ENCODE measurements at regions not wholly inside any gene's neighbourhood (a gene's known extent, or its start where the extent isn't known, plus 50 kb on each side); places are given as distances from the start of the nearest gene placed in this dataset.

DNA sequence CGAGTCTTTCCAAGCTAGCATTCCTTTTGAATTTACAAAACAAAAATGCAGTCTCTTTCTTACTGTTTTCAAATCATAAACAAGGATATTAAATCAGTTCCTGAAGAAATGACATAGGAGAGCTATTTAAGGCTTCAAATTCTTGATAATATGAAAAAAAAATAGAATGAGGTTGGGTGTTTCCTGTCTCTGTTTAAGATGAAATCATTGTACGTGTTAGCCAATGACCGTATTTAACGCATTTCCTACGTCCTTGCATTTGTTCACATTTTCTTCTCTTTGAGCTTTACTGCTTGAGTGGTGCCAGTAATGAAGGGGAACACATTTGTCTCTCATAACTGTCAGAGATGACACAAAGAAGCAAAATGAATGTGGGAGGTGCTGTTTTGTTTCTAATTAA lies 821.3 kb downstream of the DIAPH3 start (continued):
- TF ChIP-seq, protein P1, sequence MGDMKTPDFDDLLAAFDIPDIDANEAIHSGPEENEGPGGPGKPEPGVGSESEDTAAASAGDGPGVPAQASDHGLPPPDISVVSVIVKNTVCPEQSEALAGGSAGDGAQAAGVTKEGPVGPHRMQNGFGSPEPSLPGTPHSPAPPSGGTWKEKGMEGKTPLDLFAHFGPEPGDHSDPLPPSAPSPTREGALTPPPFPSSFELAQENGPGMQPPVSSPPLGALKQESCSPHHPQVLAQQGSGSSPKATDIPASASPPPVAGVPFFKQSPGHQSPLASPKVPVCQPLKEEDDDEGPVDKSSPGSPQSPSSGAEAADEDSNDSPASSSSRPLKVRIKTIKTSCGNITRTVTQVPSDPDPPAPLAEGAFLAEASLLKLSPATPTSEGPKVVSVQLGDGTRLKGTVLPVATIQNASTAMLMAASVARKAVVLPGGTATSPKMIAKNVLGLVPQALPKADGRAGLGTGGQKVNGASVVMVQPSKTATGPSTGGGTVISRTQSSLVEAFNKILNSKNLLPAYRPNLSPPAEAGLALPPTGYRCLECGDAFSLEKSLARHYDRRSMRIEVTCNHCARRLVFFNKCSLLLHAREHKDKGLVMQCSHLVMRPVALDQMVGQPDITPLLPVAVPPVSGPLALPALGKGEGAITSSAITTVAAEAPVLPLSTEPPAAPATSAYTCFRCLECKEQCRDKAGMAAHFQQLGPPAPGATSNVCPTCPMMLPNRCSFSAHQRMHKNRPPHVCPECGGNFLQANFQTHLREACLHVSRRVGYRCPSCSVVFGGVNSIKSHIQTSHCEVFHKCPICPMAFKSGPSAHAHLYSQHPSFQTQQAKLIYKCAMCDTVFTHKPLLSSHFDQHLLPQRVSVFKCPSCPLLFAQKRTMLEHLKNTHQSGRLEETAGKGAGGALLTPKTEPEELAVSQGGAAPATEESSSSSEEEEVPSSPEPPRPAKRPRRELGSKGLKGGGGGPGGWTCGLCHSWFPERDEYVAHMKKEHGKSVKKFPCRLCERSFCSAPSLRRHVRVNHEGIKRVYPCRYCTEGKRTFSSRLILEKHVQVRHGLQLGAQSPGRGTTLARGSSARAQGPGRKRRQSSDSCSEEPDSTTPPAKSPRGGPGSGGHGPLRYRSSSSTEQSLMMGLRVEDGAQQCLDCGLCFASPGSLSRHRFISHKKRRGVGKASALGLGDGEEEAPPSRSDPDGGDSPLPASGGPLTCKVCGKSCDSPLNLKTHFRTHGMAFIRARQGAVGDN (IDR thresholded peaks at IDR 0.05) = no peak
- no peak for TF ChIP-seq NFYB (IDR thresholded peaks at IDR 0.05; ENCODE audit: insufficient read depth, low read depth, low read length)

DNA sequence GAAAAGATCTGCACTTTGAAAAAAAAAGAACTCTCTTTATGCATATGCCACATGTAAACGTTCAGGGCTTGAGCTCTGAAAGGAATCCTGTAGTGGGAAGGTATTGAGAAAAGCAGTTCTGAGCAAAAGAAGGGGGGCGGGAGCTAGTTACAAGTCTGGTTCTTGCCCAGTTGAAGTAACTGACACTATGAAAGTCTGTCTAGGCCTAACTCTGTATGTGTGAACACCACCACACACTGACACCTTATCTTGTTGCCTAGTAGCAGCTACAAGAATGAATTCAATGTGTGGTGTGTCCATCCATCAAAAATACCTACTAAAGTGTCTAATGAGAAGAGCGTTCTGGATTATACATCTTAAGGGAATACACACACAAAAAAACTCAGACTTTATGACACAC lies 820.6 kb downstream of the DIAPH3 start:
- H3K4me2 ChIP-seq (ENCODE audit: control insufficient read depth, insufficient read depth) = no peak overlapping the region
- no peak overlapping the region for H3K27ac ChIP-seq (ENCODE audit: control insufficient read depth, insufficient read depth)
- intact Hi-C loops (cut with micrococcal nuclease; ENCODE audit: unreplicated experiment) (no loop called here), in situ Hi-C loops (cut with MboI) (no loop called here)
- 19% methylated on average over 3 of the region's 3 CpGs for WGBS (ENCODE audit: insufficient coverage, insufficient replicate concordance, low lambda C conversion rate, missing lambda C conversion rate)
- DNase-seq (ENCODE audit: low read depth, low spot score) (no peak), ATAC-seq (no peak), FAIRE-seq (no peak)
- RAD21 ChIA-PET (ENCODE audit: unreplicated experiment) = interaction anchor here (0.8 kb wide), 1 partner anchor 20 kb away, joined by 3 read pairs; no protein-coding TSS in a partner anchor
- H3K4me3 ChIP-seq = no peak overlapping the region
- no peak overlapping the region for H2AFZ ChIP-seq (ENCODE audit: control insufficient read depth, low read depth, low read length)
- POLR2A ChIA-PET = no interaction called here
- H3K9ac ChIP-seq (ENCODE audit: control insufficient read depth, insufficient read depth, low read length) = no peak overlapping the region
- H3K4me1 ChIP-seq (ENCODE audit: control insufficient read depth, insufficient read depth, low read length) = no peaks in the 10 kb centered on the region
- no peaks in the 10 kb centered on the region for H4K20me1 ChIP-seq (ENCODE audit: control insufficient read depth, insufficient read depth)
- H3K9me3 ChIP-seq (replicated peaks; ENCODE audit: control insufficient read depth, insufficient read depth, low read length) = no peaks in the 10 kb centered on the region
- no peaks in the 10 kb centered on the region for H3K36me3 ChIP-seq (ENCODE audit: control insufficient read depth in 2 of 2, insufficient read depth in 2 of 2, low read length in 1 of 2)
- SMC1A ChIA-PET (ENCODE audit: uncharacterized antibody, unreplicated experiment) = interaction anchor here (0.7 to 1.3 kb wide), 2 partner anchors 21 to 920 kb away, joined by 3 read pairs; no protein-coding TSS in a partner anchor
- no peaks in the 10 kb centered on the region for H3K79me2 ChIP-seq (ENCODE audit: control insufficient read depth, insufficient read depth, low read length)
- BruUV-seq (replicated peaks) = no TSS peak
- CTCF ChIA-PET = no interaction called here
- H3K27me3 ChIP-seq (replicated peaks in 1 of 2; ENCODE audit: control insufficient read depth in 2 of 2, insufficient read depth in 2 of 2, low read length in 1 of 2) = no peaks in the 10 kb centered on the region
- no peak for TF ChIP-seq ATF7 (IDR thresholded peaks at IDR 0.05; ENCODE audit: low read depth)
- TF ChIP-seq, protein P2, sequence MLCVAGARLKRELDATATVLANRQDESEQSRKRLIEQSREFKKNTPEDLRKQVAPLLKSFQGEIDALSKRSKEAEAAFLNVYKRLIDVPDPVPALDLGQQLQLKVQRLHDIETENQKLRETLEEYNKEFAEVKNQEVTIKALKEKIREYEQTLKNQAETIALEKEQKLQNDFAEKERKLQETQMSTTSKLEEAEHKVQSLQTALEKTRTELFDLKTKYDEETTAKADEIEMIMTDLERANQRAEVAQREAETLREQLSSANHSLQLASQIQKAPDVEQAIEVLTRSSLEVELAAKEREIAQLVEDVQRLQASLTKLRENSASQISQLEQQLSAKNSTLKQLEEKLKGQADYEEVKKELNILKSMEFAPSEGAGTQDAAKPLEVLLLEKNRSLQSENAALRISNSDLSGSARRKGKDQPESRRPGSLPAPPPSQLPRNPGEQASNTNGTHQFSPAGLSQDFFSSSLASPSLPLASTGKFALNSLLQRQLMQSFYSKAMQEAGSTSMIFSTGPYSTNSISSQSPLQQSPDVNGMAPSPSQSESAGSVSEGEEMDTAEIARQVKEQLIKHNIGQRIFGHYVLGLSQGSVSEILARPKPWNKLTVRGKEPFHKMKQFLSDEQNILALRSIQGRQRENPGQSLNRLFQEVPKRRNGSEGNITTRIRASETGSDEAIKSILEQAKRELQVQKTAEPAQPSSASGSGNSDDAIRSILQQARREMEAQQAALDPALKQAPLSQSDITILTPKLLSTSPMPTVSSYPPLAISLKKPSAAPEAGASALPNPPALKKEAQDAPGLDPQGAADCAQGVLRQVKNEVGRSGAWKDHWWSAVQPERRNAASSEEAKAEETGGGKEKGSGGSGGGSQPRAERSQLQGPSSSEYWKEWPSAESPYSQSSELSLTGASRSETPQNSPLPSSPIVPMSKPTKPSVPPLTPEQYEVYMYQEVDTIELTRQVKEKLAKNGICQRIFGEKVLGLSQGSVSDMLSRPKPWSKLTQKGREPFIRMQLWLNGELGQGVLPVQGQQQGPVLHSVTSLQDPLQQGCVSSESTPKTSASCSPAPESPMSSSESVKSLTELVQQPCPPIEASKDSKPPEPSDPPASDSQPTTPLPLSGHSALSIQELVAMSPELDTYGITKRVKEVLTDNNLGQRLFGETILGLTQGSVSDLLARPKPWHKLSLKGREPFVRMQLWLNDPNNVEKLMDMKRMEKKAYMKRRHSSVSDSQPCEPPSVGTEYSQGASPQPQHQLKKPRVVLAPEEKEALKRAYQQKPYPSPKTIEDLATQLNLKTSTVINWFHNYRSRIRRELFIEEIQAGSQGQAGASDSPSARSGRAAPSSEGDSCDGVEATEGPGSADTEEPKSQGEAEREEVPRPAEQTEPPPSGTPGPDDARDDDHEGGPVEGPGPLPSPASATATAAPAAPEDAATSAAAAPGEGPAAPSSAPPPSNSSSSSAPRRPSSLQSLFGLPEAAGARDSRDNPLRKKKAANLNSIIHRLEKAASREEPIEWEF (IDR thresholded peaks at IDR 0.05; ENCODE audit: insufficient replicate concordance, low read depth, low read length) = no peak
- no peak for TF ChIP-seq NFYB (IDR thresholded peaks at IDR 0.05; ENCODE audit: insufficient read depth, low read depth, low read length)
- no peak for TF ChIP-seq PAX8 (IDR thresholded peaks at IDR 0.05)
- no peak for TF ChIP-seq CHD2 (IDR thresholded peaks at IDR 0.05; ENCODE audit: borderline replicate concordance, low read depth, low read length)
- no peak for TF ChIP-seq NR2C2 (IDR thresholded peaks at IDR 0.05; ENCODE audit: borderline replicate concordance, control insufficient read depth, insufficient read length, low read depth)
- no peak for TF ChIP-seq TCF12 (IDR thresholded peaks at IDR 0.05; ENCODE audit: low read depth, low read length)
- TF ChIP-seq, protein P3, sequence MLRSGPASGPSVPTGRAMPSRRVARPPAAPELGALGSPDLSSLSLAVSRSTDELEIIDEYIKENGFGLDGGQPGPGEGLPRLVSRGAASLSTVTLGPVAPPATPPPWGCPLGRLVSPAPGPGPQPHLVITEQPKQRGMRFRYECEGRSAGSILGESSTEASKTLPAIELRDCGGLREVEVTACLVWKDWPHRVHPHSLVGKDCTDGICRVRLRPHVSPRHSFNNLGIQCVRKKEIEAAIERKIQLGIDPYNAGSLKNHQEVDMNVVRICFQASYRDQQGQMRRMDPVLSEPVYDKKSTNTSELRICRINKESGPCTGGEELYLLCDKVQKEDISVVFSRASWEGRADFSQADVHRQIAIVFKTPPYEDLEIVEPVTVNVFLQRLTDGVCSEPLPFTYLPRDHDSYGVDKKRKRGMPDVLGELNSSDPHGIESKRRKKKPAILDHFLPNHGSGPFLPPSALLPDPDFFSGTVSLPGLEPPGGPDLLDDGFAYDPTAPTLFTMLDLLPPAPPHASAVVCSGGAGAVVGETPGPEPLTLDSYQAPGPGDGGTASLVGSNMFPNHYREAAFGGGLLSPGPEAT (IDR thresholded peaks at IDR 0.05; ENCODE audit: low read depth) = no peak
- TF ChIP-seq JUND (IDR thresholded peaks at IDR 0.05; ENCODE audit: low read depth, low read length) = no peak
- no peak for TF ChIP-seq RAD21 (IDR thresholded peaks at IDR 0.05; ENCODE audit: insufficient read depth, low read depth, low read length)
